Endothelial cell of umbilical vein (primary cell): ENCODE measurements at regions not wholly inside any gene's neighbourhood (a gene's known extent, or its start where the extent isn't known, plus 50 kb on each side); places are given as distances from the start of the nearest gene placed in this dataset.

Experiments used
- BruUV-seq: library from RNA; stranded (reverse); fragments of 400-500 nt; replicated peaks from 2 replicates; lab custom pipeline; 2021; lab: Mats Ljungman, UMichigan
- CTCF ChIA-PET: fragments of 300-600, 350-600 bp; sonication (Branson Sonifier 250); formaldehyde crosslinking; loops from one replicate; lab custom pipeline; 2021; ENCODE audit warnings: antibody characterized with exemption, inconsistent platforms; lab: Charles Lee
- POLR2A ChIA-PET: fragments of 300-600, 350-600 bp; sonication (Branson Sonifier 250); formaldehyde crosslinking; loops from one replicate; lab custom pipeline; 2021; ENCODE audit warnings: antibody characterized with exemption, inconsistent platforms; lab: Charles Lee
- DNase-seq: peaks from one replicate; pipeline ENCODE4 v3.0.0-alpha.2; 2011; ENCODE audit warnings: low read depth, low spot score
- FAIRE-seq: peaks from 2 replicates; lab custom pipeline; 2011; peaks lifted over from hg19 to GRCh38; lab: Jason Lieb, UNC
- H2AFZ ChIP-seq: 2 replicates; pipeline ENCODE4 v1.6.0; 2012; ENCODE audit warnings: low read depth, low read length, control low read depth, inconsistent platforms
- H3K27ac ChIP-seq: 2 replicates; pipeline ENCODE4 v1.5.1; 2011; ENCODE audit warnings: low read depth, mild to moderate bottlenecking, control low read depth, low read length, moderate library complexity; ENCODE audit not compliant: insufficient read depth
- H3K27me3 ChIP-seq, 2 experiments: 2 replicates each; pipeline versions ENCODE4 v1.6.0 to v1.6.1; 2011; ENCODE audit warnings: low read length in 2 of 2, mixed read lengths in 1 of 2; ENCODE audit not compliant: control insufficient read depth in 2 of 2, insufficient read depth in 2 of 2
- H3K36me3 ChIP-seq, 2 experiments: 2 replicates in 1 of 2; 3 replicates in 1 of 2; pipeline ENCODE4 v1.5.1; 2011; ENCODE audit warnings: low read length in 2 of 2, mild to moderate bottlenecking in 1 of 2, moderate library complexity in 1 of 2; ENCODE audit not compliant: control insufficient read depth in 2 of 2, insufficient read depth in 2 of 2; ENCODE audit errors: extremely low read depth in 1 of 2
- H3K4me1 ChIP-seq: 3 replicates; pipeline ENCODE4 v1.5.1; 2011; ENCODE audit warnings: mild to moderate bottlenecking, low read length; ENCODE audit not compliant: control insufficient read depth, insufficient read depth; ENCODE audit errors: extremely low read depth
- H3K4me2 ChIP-seq: 2 replicates; pipeline ENCODE4 v1.6.1; 2011; ENCODE audit warnings: low read length, control low read depth, mixed read lengths; ENCODE audit not compliant: insufficient read depth
- H3K4me3 ChIP-seq, 3 experiments: fragments of 200-600 bp in 1 of 3; sonication (generic), shearing (Covaris generic) in 1 of 3; replicated peaks in 1 of 3; 2 replicates each; pipeline ENCODE4 v1.5.1; 2011 to 2016; ENCODE audit warnings: control low read depth in 3 of 3, low read length in 3 of 3, mild to moderate bottlenecking in 2 of 3, inconsistent platforms in 1 of 3, low read depth in 1 of 3, moderate library complexity in 1 of 3; ENCODE audit not compliant: insufficient read depth in 1 of 3
- H3K79me2 ChIP-seq: 2 replicates; pipeline ENCODE4 v1.6.0; 2012; ENCODE audit warnings: low read length, inconsistent platforms; ENCODE audit not compliant: control insufficient read depth, insufficient read depth
- H3K9ac ChIP-seq: replicated peaks from 2 replicates; pipeline ENCODE3; 2011; ENCODE audit warnings: low read length, control low read depth; ENCODE audit not compliant: insufficient read depth; ENCODE audit errors: extremely low read depth
- H3K9me1 ChIP-seq: replicated peaks from 3 replicates; pipeline ENCODE4 v1.6.0; 2011; ENCODE audit warnings: mild to moderate bottlenecking, low read length; ENCODE audit not compliant: control insufficient read depth, insufficient read depth; ENCODE audit errors: extremely low read depth
- H3K9me3 ChIP-seq: replicated peaks from 2 replicates; pipeline ENCODE4 v1.5.1; 2012; ENCODE audit warnings: low read length, inconsistent platforms; ENCODE audit not compliant: control insufficient read depth, insufficient read depth
- H4K20me1 ChIP-seq: replicated peaks from 2 replicates; pipeline ENCODE3; 2011; ENCODE audit warnings: mild to moderate bottlenecking, low read length; ENCODE audit not compliant: control insufficient read depth, insufficient read depth; ENCODE audit errors: extremely low read depth
- EZH2 ChIP-seq: IDR thresholded peaks from 2 replicates; pipeline ENCODE4 v1.6.1; 2012; ENCODE audit warnings: borderline replicate concordance, low read depth, mild to moderate bottlenecking, moderate library complexity, low read length, inconsistent platforms; ENCODE audit not compliant: severe bottlenecking
- GATA2 ChIP-seq: IDR thresholded peaks from 2 replicates; pipeline ENCODE4 v1.7.0; 2011; ENCODE audit warnings: low read depth, mild to moderate bottlenecking, moderate library complexity, mixed read lengths, low read length; ENCODE audit not compliant: insufficient read length, insufficient read depth
- JUN ChIP-seq: IDR thresholded peaks from 2 replicates; pipeline ENCODE4 v1.6.1; 2011; ENCODE audit warnings: borderline replicate concordance, low read depth; ENCODE audit not compliant: insufficient read length, insufficient read depth
- MYC ChIP-seq: IDR thresholded peaks from one replicate; pipeline ENCODE4 v1.6.1; 2011; ENCODE audit warnings: mild to moderate bottlenecking, low read depth, low read length
- POLR2A ChIP-seq: IDR thresholded peaks from 2 replicates; pipeline ENCODE4 v1.6.1; 2012; ENCODE audit warnings: low read depth, mild to moderate bottlenecking, control low read depth, low read length
- POLR2AphosphoS5 ChIP-seq: IDR thresholded peaks from 2 replicates; pipeline ENCODE4 v1.6.1; 2012; ENCODE audit warnings: low read depth, mild to moderate bottlenecking, control low read depth, low read length, moderate library complexity; ENCODE audit not compliant: insufficient read depth
- dilution Hi-C: fragments of 300-500 bp; cut with MboI; formaldehyde crosslinking; loops from one replicate; pipeline ENCODE4 v1.15.0; 2019; ENCODE audit warnings: low sequenced_read_pairs; ENCODE audit not compliant: extremely low pct_ligation_motif_present
- intact Hi-C: fragments of 100-400 bp; cut with micrococcal nuclease; formaldehyde crosslinking; loops from one replicate; pipeline ENCODE4 v1.10.0; 2022
- TF ChIP-seq, protein P1 (sequence below), 2 donors: IDR thresholded peaks; 1 replicate in 1 of 2; 2 replicates in 1 of 2; pipeline ENCODE4 v1.5.1; 2011; ENCODE audit warnings: low read length in 2 of 2, mild to moderate bottlenecking in 2 of 2, moderate library complexity in 2 of 2, control low read depth in 1 of 2, inconsistent platforms in 1 of 2, low read depth in 1 of 2; ENCODE audit not compliant: insufficient read depth in 1 of 2; ENCODE audit errors: extremely low read depth in 1 of 2

GRCh38 chr11:31926816-31927528 lies 115.8 kb upstream of the PAX6 start:
- no peaks in the 10 kb centered on the region for H3K79me2 ChIP-seq
- H3K9ac ChIP-seq, result no peak overlapping the region
- no peak for TF ChIP-seq POLR2A
- no peak for TF ChIP-seq GATA2
- TF ChIP-seq, protein P1, sequence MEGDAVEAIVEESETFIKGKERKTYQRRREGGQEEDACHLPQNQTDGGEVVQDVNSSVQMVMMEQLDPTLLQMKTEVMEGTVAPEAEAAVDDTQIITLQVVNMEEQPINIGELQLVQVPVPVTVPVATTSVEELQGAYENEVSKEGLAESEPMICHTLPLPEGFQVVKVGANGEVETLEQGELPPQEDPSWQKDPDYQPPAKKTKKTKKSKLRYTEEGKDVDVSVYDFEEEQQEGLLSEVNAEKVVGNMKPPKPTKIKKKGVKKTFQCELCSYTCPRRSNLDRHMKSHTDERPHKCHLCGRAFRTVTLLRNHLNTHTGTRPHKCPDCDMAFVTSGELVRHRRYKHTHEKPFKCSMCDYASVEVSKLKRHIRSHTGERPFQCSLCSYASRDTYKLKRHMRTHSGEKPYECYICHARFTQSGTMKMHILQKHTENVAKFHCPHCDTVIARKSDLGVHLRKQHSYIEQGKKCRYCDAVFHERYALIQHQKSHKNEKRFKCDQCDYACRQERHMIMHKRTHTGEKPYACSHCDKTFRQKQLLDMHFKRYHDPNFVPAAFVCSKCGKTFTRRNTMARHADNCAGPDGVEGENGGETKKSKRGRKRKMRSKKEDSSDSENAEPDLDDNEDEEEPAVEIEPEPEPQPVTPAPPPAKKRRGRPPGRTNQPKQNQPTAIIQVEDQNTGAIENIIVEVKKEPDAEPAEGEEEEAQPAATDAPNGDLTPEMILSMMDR (IDR thresholded peaks at IDR 0.05; ENCODE audit: extremely low read depth in 1 of 2, insufficient read depth in 1 of 2, low read depth in 1 of 2, low read length in 2 of 2), result no peak
- no peak for TF ChIP-seq JUN
- no peak for TF ChIP-seq POLR2AphosphoS5
- no peak for TF ChIP-seq EZH2
- TF ChIP-seq MYC, result no peak
- POLR2A ChIA-PET, result no interaction called here
- no peak overlapping the region for H2AFZ ChIP-seq
- H4K20me1 ChIP-seq, result no peaks in the 10 kb centered on the region
- no peaks in the 10 kb centered on the region for H3K9me1 ChIP-seq
- dilution Hi-C loops (no loop called here), intact Hi-C loops (no loop called here)
- no peaks in the 10 kb centered on the region for H3K36me3 ChIP-seq
- H3K27ac ChIP-seq, result no peak overlapping the region
- no peaks in the 10 kb centered on the region for H3K4me1 ChIP-seq
- BruUV-seq, result no TSS peak
- H3K27me3 ChIP-seq, result no peaks in the 10 kb centered on the region
- FAIRE-seq, result no peak
- CTCF ChIA-PET, result interaction anchor here (1.2 to 1.3 kb wide), 2 partner anchors 11 to 31 kb away, joined by 3 to 4 read pairs; no protein-coding TSS in a partner anchor
- no peaks in the 10 kb centered on the region for H3K9me3 ChIP-seq
- no peak overlapping the region for H3K4me3 ChIP-seq
- DNase-seq, result no peak
- no peak overlapping the region for H3K4me2 ChIP-seq
